GM12872 (cell line): ENCODE measurements at regions not wholly inside any gene's neighbourhood (a gene's known extent, or its start where the extent isn't known, plus 50 kb on each side); places are given as distances from the start of the nearest gene placed in this dataset.

Experiments used
- TF ChIP-seq, protein P1 (sequence below): IDR thresholded peaks from 3 replicates; pipeline ENCODE4 v1.5.1; 2011; ENCODE audit warnings: low read depth, mild to moderate bottlenecking, low read length, moderate library complexity; ENCODE audit not compliant: insufficient read depth

DNA sequence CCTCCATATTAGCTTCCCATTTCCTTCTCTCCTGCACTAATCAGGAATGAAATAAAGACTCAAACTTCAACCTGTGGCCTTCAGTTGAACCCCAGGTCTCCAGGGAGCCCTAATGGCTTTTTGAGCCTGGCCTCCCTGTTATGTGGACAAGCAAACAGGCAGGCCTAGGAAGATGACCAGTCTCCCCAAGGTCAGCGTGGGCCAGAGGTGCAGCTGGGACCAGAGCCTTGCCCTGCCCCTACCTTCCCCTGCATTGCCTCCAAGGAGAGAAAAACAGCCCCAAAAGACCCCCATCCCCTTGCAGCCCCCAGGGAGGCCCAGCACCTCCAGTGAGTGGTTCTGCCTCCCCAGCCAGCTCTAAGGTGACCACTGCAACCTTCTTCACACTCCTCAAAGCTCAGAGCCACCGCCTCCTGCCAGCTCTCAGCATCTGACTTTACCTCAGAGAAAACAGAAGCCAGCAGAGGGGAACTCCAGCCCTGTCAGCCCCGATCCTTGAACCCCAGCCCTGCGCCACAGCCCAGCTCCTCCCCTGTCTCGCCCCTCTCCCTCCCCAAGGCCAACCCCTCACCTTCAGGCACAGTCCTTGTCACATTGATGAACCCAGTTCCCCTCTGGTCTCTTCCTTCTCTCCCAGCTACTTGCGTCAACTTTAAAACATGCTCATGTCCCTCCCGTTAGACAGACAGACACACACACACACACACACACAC lies 59.5 kb upstream of the ID2 start:
- TF ChIP-seq, protein P1, sequence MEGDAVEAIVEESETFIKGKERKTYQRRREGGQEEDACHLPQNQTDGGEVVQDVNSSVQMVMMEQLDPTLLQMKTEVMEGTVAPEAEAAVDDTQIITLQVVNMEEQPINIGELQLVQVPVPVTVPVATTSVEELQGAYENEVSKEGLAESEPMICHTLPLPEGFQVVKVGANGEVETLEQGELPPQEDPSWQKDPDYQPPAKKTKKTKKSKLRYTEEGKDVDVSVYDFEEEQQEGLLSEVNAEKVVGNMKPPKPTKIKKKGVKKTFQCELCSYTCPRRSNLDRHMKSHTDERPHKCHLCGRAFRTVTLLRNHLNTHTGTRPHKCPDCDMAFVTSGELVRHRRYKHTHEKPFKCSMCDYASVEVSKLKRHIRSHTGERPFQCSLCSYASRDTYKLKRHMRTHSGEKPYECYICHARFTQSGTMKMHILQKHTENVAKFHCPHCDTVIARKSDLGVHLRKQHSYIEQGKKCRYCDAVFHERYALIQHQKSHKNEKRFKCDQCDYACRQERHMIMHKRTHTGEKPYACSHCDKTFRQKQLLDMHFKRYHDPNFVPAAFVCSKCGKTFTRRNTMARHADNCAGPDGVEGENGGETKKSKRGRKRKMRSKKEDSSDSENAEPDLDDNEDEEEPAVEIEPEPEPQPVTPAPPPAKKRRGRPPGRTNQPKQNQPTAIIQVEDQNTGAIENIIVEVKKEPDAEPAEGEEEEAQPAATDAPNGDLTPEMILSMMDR, result no peak

GRCh38 chr2:8622924-8623465 lies 58.9 kb upstream of the ID2 start:
- TF ChIP-seq, protein P1, result no peak

DNA sequence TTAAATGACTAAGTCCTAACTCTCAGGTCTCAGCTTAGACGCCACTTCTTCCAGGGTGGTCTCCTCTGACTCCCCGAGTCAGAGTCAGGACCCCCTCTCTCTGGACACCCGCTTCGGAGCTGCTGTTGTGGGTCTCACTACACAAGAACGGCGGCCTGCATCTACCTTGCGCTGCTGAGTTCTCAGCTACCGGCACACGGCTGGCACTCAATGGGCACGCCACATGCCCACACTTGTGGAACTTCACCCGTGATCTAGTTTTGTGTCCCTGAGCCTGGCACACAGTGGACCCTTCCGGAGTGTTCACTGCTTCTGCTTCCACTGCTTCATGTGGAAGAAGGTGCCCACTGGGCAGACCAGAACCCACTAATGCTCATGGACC lies 58.3 kb upstream of the ID2 start:
- TF ChIP-seq, protein P1, result no peak

DNA sequence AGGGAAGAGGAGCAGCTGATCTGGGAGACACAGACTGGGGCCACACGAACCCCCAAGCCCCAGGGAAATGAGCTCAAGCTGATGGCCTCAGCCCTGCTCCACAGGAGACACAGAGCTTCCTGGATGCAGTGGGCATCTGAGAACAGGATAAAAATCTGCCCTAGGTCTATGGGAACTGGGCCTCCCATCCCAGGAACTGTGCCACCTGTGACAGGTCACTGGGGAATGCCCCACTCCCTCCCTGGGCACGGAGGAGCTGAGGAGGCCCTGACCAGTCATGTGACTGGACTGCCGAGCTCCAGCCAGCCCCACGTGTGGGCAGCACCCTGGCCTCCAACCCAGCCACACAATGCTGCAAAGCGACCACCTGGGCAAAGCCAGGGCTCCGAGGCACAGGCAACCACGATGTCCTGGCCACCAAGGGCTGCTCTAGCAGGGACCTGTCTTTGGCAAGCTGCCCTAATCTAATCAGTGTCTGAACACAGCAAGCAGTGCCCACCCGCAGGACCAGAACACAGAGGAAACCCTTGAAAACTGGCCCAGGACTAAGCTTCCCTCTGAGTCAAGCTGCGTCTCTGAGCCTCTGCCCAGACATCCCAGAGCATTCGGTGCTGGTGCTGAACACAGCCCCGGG lies 57.8 kb upstream of the ID2 start:
- TF ChIP-seq, protein P1, result no peak

DNA sequence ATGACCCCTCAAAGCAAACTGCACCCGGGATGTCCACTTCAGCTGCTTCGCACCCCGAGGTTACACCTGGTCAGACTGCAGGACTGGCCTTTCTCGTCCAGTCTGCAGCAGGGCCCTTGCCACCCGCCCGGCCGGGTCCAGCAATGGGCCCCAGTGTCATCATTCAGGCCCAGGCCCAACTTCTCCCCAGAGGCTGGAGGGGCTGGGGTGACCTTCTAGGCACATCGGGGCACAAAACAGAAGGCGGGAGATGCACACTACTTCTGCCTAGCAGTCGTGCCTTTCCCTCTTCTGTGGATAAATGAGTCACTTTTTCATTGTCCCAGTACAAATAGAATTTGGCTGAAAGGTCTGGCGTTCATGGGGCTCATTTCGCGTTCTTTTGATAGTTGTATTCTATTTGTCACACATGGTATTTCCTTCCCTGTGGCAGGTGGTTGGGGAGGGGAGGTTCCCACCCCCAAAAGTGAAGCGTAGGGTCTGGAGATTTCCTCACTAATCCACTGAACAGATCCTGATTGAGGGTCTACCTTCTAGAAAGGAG lies 56.9 kb upstream of the ID2 start:
- TF ChIP-seq, protein P1, result no peak

DNA sequence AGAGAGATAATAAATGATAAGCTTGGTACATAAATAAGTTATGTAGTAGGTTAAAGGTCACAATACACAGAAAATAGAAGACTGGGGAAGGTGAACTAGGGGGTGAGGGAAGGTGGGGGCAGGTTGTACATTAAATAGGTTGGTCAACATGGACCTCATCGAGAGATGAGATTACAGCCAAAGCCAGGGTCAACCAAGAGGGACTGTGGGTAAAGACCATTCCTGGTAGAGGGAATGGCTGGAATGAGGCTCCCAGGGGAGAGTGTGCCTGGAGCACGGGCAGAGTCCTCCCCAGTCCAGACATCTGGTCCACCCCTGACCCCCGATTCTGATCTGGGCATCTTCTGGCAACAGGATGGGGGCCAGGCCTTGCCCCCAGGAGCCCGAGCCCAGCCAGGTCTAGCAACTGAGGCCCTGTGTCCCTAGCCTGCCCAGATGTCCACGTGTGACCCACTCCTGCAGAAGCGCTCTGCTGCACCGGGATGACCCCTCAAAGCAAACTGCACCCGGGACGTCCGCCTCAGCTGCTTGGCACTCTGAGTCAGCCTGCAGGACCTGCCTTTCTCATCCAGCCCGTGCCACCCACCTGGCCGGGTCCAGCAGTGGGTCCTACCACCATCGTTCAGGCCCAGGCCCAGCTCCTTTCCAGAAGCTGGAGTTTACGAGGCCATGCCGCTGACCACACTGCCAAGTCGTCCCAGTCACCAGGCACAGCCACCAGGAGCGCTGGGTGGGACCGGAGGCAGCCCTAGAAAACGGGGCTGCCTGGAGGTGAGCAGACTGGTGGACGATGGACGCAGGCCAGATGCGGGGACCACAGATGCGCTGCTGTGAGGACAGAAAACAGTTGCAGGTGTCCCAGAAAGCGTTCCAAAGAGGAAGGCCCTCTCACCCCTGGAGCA lies 56.2 kb upstream of the ID2 start:
- TF ChIP-seq, protein P1, result no peak

DNA sequence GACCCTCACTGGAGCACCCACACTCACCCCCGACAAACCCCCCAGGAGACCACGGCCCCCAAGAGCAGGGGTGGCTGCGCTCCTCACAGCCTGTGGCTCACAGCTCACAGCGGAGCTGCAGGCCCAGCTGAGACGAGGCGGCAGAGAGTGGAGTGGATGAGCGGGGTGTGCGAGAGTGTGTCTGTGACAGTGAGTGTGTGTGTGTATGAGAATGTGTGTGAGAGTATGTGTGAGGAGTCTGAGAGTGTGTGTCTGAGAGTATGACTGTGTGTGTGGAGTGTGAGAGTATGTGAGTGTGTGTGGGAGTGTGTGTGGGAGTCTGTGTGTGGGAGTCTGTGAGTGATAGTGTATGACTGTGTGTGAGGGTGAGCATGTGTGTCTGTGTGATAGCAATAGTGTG lies 55.3 kb upstream of the ID2 start:
- TF ChIP-seq, protein P1, result no peak
